Duodenal mucosa (tissue), 2 donors: ENCODE measurements at regions not wholly inside any gene's neighbourhood (a gene's known extent, or its start where the extent isn't known, plus 50 kb on each side); places are given as distances from the start of the nearest gene placed in this dataset.

ENCODE experiments used
- H3K27ac ChIP-seq: one replicate; pipeline ENCODE4 v1.7.0; 2013; ENCODE audit warnings: low read depth, low read length
- H3K27me3 ChIP-seq, 2 donors: one replicate each; pipeline ENCODE4 v1.7.0; 2013; ENCODE audit warnings: low read length in 2 of 2, control low read depth in 1 of 2; ENCODE audit not compliant: insufficient read depth in 2 of 2, control insufficient read depth in 1 of 2
- H3K36me3 ChIP-seq, 2 donors: one replicate each; pipeline ENCODE4 v1.7.0; 2013; ENCODE audit warnings: low read length in 2 of 2, control low read depth in 1 of 2; ENCODE audit not compliant: insufficient read depth in 2 of 2, control insufficient read depth in 1 of 2
- H3K4me1 ChIP-seq, 2 donors: one replicate each; pipeline ENCODE4 v1.7.0; 2013; ENCODE audit warnings: low read length in 2 of 2, control low read depth in 1 of 2; ENCODE audit not compliant: insufficient read depth in 2 of 2, control insufficient read depth in 1 of 2
- H3K4me3 ChIP-seq, 2 donors: one replicate each; pipeline ENCODE4 v1.7.0; 2013; ENCODE audit warnings: low read length in 2 of 2, low read depth in 1 of 2
- H3K9ac ChIP-seq, 2 donors: one replicate each; pipeline ENCODE4 v1.7.0; 2013; ENCODE audit warnings: low read length in 2 of 2, low read depth in 1 of 2
- H3K9me3 ChIP-seq, 2 donors: one replicate each; pipeline ENCODE4 v1.7.0; 2013; ENCODE audit warnings: low read length in 2 of 2, control low read depth in 1 of 2; ENCODE audit not compliant: control insufficient read depth in 1 of 2

DNA sequence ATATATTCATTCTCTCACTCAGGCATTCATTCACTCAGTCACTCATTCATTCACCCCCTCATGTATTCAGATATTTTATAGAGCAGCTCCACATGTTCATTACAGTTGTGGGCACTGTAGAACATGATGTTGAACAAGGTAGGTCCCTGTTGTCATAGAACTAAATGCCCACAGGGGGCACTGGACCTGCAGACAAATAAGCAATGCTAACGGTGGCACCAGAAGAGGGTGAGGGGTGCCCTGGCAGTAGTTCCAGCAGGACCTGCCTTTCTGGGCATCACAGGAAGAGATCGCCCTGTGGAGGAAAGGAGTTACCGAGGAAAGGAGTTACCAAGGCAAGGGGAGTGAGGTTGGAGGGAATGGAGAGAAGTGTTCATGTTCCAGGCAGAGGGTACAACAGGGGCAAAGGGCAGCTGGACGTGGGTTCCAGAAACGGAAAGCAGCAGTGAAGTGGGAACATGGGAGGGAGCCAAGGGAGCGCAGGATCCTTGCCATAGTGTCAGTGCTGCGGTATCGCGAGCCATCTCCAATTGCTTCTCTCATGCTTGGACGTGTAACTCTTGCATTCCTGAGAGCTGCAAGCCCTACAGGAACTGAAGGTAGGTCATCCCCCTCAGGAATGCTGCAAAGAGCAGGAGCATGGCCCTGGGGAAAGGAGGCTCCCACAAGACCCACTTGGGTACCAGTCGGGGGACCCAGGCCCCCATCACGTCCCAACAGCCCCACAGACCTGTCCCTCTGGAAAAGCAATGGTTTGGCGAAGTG lies 128.2 kb downstream of the EDN3 start:
- no peaks in the 10 kb centered on the region for H3K9me3 ChIP-seq
- H3K36me3 ChIP-seq, result no peaks in the 10 kb centered on the region
- H3K4me1 ChIP-seq, result peaks cover 0 to 9% of the 10 kb centered on the region in 2 donors
- H3K27me3 ChIP-seq, result no peaks in the 10 kb centered on the region
- no peak overlapping the region for H3K4me3 ChIP-seq
- no peak overlapping the region for H3K9ac ChIP-seq
- H3K27ac ChIP-seq, result no peak overlapping the region

DNA sequence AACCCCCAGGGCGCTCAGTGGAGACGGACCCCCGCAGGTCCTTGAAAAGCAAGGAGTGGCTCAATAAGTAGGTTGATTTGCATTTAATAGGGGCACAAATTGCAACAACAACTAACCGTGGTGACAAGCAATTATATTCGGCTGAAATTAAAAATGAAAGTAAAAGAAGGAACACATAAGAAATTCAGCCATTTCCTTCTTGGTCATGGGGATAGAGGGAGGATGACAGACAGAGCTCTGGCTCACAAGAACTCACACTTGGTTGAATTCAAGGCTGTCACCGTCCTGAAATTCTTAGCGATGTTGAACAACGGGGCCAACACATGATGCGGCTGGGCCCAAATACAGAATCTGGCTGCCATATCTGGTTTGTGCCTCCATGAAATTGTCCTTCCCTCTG lies 129.0 kb downstream of the EDN3 start:
- Histone ChIP-seq H3K4me3 (peak overlapping the region; percentile 45 to 51), H3K4me1 (peaks cover 0 to 9% of the 10 kb centered on the region in 2 donors), H3K27ac (no peak overlapping the region), H3K36me3 (no peaks in the 10 kb centered on the region), H3K27me3 (no peaks in the 10 kb centered on the region), H3K9me3 (no peaks in the 10 kb centered on the region), H3K9ac (no peak overlapping the region)

DNA sequence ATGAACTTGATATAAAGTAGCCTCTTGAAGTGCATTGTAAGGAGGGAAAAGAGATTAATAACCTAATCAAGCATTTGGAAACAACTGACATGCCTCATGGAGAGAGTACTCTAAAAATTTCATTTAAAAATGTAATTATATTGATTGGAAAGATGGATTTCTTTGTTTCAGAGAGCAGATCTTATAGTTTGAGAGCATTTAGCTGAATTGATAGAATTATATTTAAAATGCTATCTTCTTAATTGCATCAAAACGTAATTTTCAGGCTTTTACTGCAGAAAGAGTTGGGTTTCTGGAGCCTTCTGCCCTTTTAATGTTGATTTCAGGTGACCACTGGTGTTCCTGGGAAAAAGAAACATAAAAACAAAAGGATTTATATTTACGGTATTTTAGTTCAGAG lies 130.6 kb downstream of the EDN3 start:
- Histone ChIP-seq H3K27me3 (no peaks in the 10 kb centered on the region), H3K9ac (no peak overlapping the region), H3K36me3 (no peaks in the 10 kb centered on the region), H3K9me3 (no peaks in the 10 kb centered on the region), H3K4me1 (peaks cover 0 to 9% of the 10 kb centered on the region in 2 donors), H3K27ac (no peak overlapping the region), H3K4me3 (no peak overlapping the region)

DNA sequence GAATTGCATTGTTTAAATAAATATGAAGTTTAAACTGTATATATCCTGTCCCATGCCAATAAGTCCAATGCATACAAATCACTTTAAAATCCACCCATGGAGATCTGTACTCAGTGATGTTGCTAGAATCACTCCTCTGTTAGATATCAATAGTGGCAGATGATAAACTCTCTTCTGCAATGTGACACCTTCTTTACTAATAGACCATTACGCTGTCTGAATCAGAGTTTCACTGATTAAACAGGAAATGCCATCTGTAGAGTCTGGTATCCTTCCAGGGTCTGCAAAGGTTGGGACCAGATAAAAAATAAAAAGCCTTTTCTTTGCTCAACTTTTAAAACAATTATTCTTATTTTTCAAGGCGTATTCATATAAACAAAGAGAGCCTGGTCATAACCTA lies 134.5 kb downstream of the EDN3 start:
- H3K4me3 ChIP-seq, result no peak overlapping the region
- H3K27me3 ChIP-seq, result no peaks in the 10 kb centered on the region
- no peak overlapping the region for H3K27ac ChIP-seq
- H3K36me3 ChIP-seq, result no peaks in the 10 kb centered on the region
- H3K9ac ChIP-seq, result no peak overlapping the region
- no peaks in the 10 kb centered on the region for H3K4me1 ChIP-seq
- H3K9me3 ChIP-seq, result no peaks in the 10 kb centered on the region

DNA sequence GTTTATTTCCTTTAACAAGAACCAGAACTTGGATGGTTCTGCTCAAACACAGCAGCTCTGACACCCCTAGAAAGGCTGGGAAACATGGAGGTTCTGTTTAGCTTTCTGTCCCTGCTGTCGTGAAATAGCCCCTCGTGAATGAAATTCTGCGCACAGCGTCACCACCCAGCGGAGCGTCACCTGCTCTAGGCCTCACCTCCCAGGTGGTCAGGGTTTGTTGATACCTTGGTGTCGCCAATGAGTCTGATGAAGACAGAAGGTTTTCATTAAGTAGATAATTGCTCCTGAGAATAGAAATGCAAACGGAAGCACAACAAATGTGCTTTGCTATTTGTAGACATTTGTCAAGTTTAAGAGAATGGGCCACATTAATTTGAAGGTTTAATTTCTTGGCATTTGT lies 135.1 kb downstream of the EDN3 start:
- no peak overlapping the region for H3K27ac ChIP-seq
- no peaks in the 10 kb centered on the region for H3K27me3 ChIP-seq
- no peaks in the 10 kb centered on the region for H3K9me3 ChIP-seq
- no peaks in the 10 kb centered on the region for H3K36me3 ChIP-seq
- H3K4me1 ChIP-seq, result no peaks in the 10 kb centered on the region
- H3K9ac ChIP-seq, result no peak overlapping the region
- H3K4me3 ChIP-seq, result no peak overlapping the region

DNA sequence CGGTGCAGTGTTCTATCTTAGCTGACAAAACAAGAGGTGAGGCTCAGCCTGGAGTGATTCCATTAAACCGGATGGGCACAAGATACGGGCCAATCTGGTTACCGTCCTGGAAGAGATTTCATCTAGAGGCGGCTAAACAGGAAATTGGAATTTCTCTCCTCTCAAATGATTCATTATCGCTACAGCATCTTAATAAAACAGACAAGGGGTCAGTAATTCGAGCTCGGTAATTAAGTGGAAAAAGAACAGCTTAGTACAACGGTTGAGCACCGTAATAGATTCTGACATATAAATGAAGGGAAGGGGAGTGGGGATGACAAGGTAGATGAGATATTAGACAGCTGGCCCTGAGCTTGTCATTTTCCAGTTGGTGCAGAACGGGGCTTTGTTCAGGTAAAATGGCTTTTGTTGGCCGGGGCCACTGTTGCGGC lies 137.2 kb downstream of the EDN3 start:
- no peaks in the 10 kb centered on the region for H3K9me3 ChIP-seq
- no peaks in the 10 kb centered on the region for H3K36me3 ChIP-seq
- peaks cover 3 to 12% of the 10 kb centered on the region in 2 donors for H3K27me3 ChIP-seq
- H3K27ac ChIP-seq, result no peak overlapping the region
- no peaks in the 10 kb centered on the region for H3K4me1 ChIP-seq
- H3K4me3 ChIP-seq, result no peak overlapping the region
- no peak overlapping the region for H3K9ac ChIP-seq

DNA sequence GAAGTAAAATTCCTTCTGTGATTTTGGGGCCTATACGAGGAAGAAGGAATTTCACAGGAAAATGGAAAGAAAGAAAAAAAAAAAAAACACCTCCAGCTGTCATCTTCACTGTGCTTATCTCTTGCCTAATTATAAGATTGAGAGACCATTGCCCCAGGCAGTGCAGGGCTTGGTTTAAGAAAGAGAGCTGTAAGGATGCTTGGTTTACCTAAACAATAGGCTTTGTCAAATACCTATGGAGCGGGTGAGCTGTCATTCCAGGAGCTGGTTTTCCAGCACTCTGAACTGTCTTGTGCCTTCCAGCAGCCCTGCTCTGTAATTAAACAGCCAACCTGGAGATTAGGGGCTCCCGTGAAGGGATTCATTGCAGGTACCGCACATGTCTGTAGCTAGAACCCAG lies 137.8 kb downstream of the EDN3 start:
- Histone ChIP-seq H3K4me3 (no peak overlapping the region), H3K27me3 (peaks cover 8 to 16% of the 10 kb centered on the region in 2 donors), H3K27ac (no peak overlapping the region), H3K36me3 (no peaks in the 10 kb centered on the region), H3K9ac (no peak overlapping the region), H3K9me3 (no peaks in the 10 kb centered on the region), H3K4me1 (no peaks in the 10 kb centered on the region)

DNA sequence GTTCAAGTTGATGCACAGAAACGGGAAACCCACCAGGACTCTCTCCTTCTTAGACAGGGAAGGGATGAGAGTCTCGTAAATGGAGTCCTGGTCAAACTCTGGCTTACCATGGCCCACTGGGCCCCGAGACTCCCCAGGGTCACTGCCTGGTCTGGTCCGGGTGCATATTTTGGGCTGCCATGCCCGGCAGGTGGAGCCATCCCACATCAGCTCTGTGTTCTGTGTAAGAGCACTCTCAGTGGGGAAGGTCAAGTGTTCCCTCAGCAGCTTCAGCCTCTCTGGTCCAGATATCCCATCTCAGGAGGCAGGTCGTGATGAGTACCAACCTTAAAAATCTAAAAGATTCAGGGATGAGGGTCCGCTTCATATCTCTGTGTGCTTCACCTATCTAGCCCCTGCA lies 138.8 kb downstream of the EDN3 start:
- no peak overlapping the region for H3K27ac ChIP-seq
- no peaks in the 10 kb centered on the region for H3K9me3 ChIP-seq
- no peak overlapping the region for H3K9ac ChIP-seq
- H3K4me3 ChIP-seq, result no peak overlapping the region
- H3K36me3 ChIP-seq, result no peaks in the 10 kb centered on the region
- H3K4me1 ChIP-seq, result no peaks in the 10 kb centered on the region
- peaks cover 8 to 20% of the 10 kb centered on the region in 2 donors for H3K27me3 ChIP-seq

DNA sequence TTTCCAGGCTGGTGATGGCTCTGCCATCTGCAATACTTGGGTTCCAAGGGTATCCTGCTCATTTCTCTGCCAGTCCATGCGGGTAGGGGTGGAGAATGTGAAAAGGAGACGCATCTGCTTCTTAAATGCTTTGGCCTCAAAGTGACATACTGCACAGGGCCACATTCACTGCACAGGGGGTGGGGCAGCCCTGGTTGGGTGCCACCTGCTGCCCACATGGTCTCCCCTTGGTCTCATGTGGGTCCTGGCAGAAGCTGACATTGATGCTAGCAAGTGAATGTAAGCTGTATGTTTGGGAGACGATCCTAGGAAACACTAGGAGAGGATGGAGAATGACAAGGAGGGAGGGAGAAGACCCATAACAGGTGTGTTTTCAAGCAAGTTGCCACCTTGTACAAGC lies 140.9 kb downstream of the EDN3 start:
- no peaks in the 10 kb centered on the region for H3K4me1 ChIP-seq
- no peaks in the 10 kb centered on the region for H3K9me3 ChIP-seq
- H3K27me3 ChIP-seq, result peaks cover 8 to 29% of the 10 kb centered on the region in 2 donors
- H3K4me3 ChIP-seq, result no peak overlapping the region
- H3K9ac ChIP-seq, result no peak overlapping the region
- no peak overlapping the region for H3K27ac ChIP-seq
- no peaks in the 10 kb centered on the region for H3K36me3 ChIP-seq

DNA sequence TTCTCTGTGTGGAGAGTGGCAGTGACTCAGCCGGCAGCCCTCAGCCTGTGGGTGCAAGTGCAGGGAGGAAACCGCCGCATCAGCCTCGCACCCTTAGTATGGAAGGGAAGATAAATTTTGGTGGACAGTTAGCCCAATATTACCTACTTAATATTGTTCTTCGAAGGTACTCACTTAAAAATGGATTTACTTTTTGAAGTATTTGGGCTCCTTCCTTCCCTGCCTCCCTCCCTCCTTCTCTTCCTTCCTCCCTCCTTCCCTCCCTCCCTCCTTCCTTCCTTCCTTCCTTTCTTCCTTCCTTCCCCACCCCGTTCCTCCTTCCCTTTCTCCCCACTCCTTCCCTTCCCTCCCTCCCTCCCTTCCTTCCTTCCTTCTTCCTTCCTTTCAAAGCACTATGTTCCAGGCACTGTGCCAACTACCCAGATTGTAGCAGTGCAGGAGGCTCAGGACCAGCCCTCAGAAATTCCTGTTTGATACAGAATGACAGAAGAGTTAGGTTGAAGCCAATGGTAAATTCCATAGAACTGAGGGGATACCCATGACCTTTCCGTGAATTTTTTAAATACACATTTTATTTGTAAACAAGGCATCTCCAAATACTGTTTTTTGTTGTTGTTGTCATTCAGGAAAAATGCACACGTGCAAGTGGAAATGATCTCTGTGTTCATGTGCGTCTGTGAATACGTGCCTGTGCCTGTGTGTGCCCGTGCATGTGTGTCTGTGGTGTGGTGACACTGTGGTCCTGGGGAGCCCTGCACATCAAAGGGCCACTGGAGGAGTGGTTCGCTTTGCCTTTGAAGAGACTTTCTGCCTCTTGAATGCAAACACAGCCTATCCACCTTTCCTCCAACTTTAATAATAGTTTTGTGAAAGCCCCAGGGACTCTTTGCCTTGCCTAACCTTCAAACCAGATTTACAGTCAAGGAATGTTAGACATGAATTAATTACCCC lies 141.7 kb downstream of the EDN3 start:
- Histone ChIP-seq H3K4me1 (no peaks in the 10 kb centered on the region), H3K27ac (no peak overlapping the region), H3K36me3 (no peaks in the 10 kb centered on the region), H3K9me3 (no peaks in the 10 kb centered on the region), H3K27me3 (peaks cover 8 to 33% of the 10 kb centered on the region in 2 donors), H3K4me3 (no peak overlapping the region), H3K9ac (no peak overlapping the region)
